GM18870 (cell line): ENCODE measurements at regions not wholly inside any gene's neighbourhood (a gene's known extent, or its start where the extent isn't known, plus 50 kb on each side); places are given as distances from the start of the nearest gene placed in this dataset.

Experiments used
- ATAC-seq: cut with Tn5 transposase; IDR thresholded peaks from one replicate; pipeline ENCODE4 v1.9.1; 2021; ENCODE audit warnings: moderate library complexity; ENCODE audit not compliant: unreplicated experiment

- ATAC-seq = no peak
Measured at GRCh38 chr5:67494186-67494855, 297.7 kb upstream of the CD180 start.

- no peak for ATAC-seq
Measured at GRCh38 chr5:67493676-67494075, 297.1 kb upstream of the CD180 start.

GRCh38 chr5:67490543-67491321 is 294.1 kb upstream of the CD180 start:
- no peak for ATAC-seq

GRCh38 chr5:67488885-67489284 is 292.3 kb upstream of the CD180 start:
- ATAC-seq = no peak

- no peak for ATAC-seq
Measured at GRCh38 chr5:67487862-67488261, 291.3 kb upstream of the CD180 start.

GRCh38 chr5:67483453-67484030 is 286.9 kb upstream of the CD180 start:
- ATAC-seq = no peak

GRCh38 chr5:67481362-67481761 is 284.8 kb upstream of the CD180 start:
- ATAC-seq = no peak

- ATAC-seq = no peak
Measured at GRCh38 chr5:67478337-67478736, 281.7 kb upstream of the CD180 start.

- ATAC-seq = no peak
Measured at GRCh38 chr5:67476995-67477394, 280.4 kb upstream of the CD180 start.

- no peak for ATAC-seq
Measured at GRCh38 chr5:67476531-67476930, 279.9 kb upstream of the CD180 start.

- ATAC-seq = no peak
Measured at GRCh38 chr5:67475489-67475888, 278.9 kb upstream of the CD180 start.

- ATAC-seq = no peak
Measured at GRCh38 chr5:67474597-67475238, 278.1 kb upstream of the CD180 start.

- ATAC-seq = no peak
Measured at GRCh38 chr5:67467110-67467509, 270.5 kb upstream of the CD180 start.

GRCh38 chr5:67465537-67466207 is 269.1 kb upstream of the CD180 start:
- ATAC-seq = no peak

- ATAC-seq = no peak
Measured at GRCh38 chr5:67462147-67462546, 265.5 kb upstream of the CD180 start.

- no peak for ATAC-seq
Measured at GRCh38 chr5:67459253-67459652, 262.7 kb upstream of the CD180 start.

- no peak for ATAC-seq
Measured at GRCh38 chr5:67455970-67456369, 259.4 kb upstream of the CD180 start.

GRCh38 chr5:67454957-67455561 is 258.5 kb upstream of the CD180 start:
- ATAC-seq = no peak

GRCh38 chr5:67453111-67453905 is 256.7 kb upstream of the CD180 start:
- no peak for ATAC-seq
